Gastrocnemius medialis (tissue), 4 donors: ENCODE measurements at regions not wholly inside any gene's neighbourhood (a gene's known extent, or its start where the extent isn't known, plus 50 kb on each side); places are given as distances from the start of the nearest gene placed in this dataset.

ENCODE experiments used
- POLR2A ChIP-seq, 2 donors: fragments of 450-650 bp; IDR thresholded peaks; one replicate each; pipeline ENCODE4 v1.6.1; 2017; ENCODE audit warnings: antibody characterized with exemption in 2 of 2, mild to moderate bottlenecking in 2 of 2, moderate library complexity in 2 of 2
- TF ChIP-seq, protein P1 (sequence below), 5 experiments: fragments of 450-650 bp in 3 of 5; fragments of 200-600 bp in 2 of 5; sonication (generic) in 2 of 5; IDR thresholded peaks in 4 of 5; conservative IDR thresholded peaks in 1 of 5; 1 replicate in 4 of 5; 2 replicates in 1 of 5; pipeline ENCODE4 v1.5.1; 2016 to 2019; ENCODE audit warnings: antibody characterized with exemption in 5 of 5, mild to moderate bottlenecking in 3 of 5, moderate library complexity in 3 of 5

DNA sequence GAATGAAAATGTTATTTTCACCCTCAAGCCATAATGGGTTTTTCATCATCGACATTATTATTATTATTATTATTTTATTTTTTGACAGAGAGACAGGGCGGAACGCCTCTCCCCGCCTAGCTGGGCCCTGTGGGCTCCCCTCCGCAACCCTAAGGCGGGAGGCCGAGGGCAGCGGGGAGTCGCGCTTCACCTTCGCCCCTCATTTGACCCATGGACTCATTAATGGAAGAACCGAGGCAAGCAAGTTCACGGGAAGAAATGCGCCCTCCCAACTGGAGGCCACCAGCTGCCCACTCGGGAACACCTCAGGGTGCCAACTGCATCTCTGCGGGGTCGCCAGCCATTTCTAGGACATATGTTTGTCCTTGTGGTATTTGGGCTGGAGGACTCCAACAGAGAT, 115.3 kb upstream of the KIRREL3 start:
- no peak for TF ChIP-seq POLR2A (IDR thresholded peaks at IDR 0.05)
- TF ChIP-seq, protein P1, sequence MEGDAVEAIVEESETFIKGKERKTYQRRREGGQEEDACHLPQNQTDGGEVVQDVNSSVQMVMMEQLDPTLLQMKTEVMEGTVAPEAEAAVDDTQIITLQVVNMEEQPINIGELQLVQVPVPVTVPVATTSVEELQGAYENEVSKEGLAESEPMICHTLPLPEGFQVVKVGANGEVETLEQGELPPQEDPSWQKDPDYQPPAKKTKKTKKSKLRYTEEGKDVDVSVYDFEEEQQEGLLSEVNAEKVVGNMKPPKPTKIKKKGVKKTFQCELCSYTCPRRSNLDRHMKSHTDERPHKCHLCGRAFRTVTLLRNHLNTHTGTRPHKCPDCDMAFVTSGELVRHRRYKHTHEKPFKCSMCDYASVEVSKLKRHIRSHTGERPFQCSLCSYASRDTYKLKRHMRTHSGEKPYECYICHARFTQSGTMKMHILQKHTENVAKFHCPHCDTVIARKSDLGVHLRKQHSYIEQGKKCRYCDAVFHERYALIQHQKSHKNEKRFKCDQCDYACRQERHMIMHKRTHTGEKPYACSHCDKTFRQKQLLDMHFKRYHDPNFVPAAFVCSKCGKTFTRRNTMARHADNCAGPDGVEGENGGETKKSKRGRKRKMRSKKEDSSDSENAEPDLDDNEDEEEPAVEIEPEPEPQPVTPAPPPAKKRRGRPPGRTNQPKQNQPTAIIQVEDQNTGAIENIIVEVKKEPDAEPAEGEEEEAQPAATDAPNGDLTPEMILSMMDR (IDR thresholded peaks at IDR 0.05 in 4 of 5, conservative IDR thresholded peaks at IDR 0.05 in 1 of 5), result no peak
